Muscle of leg (tissue), 3 donors: ENCODE measurements at regions not wholly inside any gene's neighbourhood (a gene's known extent, or its start where the extent isn't known, plus 50 kb on each side); places are given as distances from the start of the nearest gene placed in this dataset.
A peak's percentile ranks its signal among the peaks of the same experiment; 100 is the strongest.

Source experiments
- DNase-seq: peaks from one replicate; pipeline ENCODE4 v3.0.0; 2013
- H3K27ac ChIP-seq: one replicate; pipeline ENCODE4 v1.5.1; 2013; ENCODE audit warnings: mild to moderate bottlenecking, low read length, control low read depth
- H3K27me3 ChIP-seq: one replicate; pipeline ENCODE4 v1.6.1; 2013; ENCODE audit warnings: low read length; ENCODE audit not compliant: control insufficient read depth, insufficient read depth
- H3K36me3 ChIP-seq: one replicate; pipeline ENCODE4 v1.6.1; 2013; ENCODE audit warnings: low read length; ENCODE audit not compliant: control insufficient read depth, insufficient read depth
- H3K4me1 ChIP-seq: one replicate; pipeline ENCODE4 v1.6.1; 2013; ENCODE audit warnings: low read length; ENCODE audit not compliant: control insufficient read depth, insufficient read depth
- H3K4me3 ChIP-seq: one replicate; pipeline ENCODE4 v1.5.1; 2013; ENCODE audit warnings: low read length, control low read depth
- H3K9me3 ChIP-seq: replicated peaks from 2 replicates; pipeline ENCODE4 v1.6.1; 2013; ENCODE audit warnings: low read depth, low read length; ENCODE audit not compliant: control insufficient read depth
- WGBS: methylation state at CpG from one replicate; pipeline ENCODE4 v1.1.5; 2013; ENCODE audit warnings: missing lambda C conversion rate; ENCODE audit not compliant: insufficient coverage; 5-methylcytosine and 5-hydroxymethylcytosine counted together

GRCh38 chr6:105884426-105884825, 201.7 kb upstream of the PRDM1 start:
- 79% methylated on average over 7 of the region's 7 CpGs for WGBS
- Histone ChIP-seq H3K4me3 (no peak overlapping the region), H3K27ac (no peak overlapping the region)

DNA sequence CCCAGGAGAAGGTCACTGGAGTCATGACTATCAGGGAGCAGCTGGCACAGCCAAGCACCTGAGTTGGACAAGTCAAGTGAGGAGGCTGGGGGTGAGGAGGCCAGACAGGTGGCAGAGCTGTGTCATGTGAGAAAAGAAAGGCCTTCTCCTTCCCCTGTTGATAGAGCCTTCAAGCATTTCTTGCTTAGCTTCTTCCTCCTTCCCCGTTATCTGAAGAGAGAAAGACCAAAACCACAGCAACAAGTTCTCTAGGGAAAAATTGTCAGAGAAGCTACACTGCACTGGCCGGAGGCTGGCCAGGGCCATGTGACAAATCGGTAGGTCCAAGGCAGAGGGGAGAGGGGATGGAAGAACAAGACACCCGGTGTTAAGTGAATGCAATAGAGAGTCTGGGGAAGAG, 202.1 kb upstream of the PRDM1 start:
- DNase-seq, result no peak
- Histone ChIP-seq H3K9me3 (no peaks in the 10 kb centered on the region), H3K36me3 (no peaks in the 10 kb centered on the region), H3K4me1 (peaks cover 4% of the 10 kb centered on the region), H3K27ac (peak overlapping the region; percentile 23), H3K27me3 (peaks cover 2% of the 10 kb centered on the region), H3K4me3 (no peak overlapping the region)
- 69% methylated on average over 3 of the region's 4 CpGs for WGBS

More at GRCh38 chr6:105884426-105884825, 201.7 kb upstream of the PRDM1 start:
- Histone ChIP-seq H3K9me3 (no peaks in the 10 kb centered on the region), H3K36me3 (no peaks in the 10 kb centered on the region), H3K27me3 (peaks cover 2% of the 10 kb centered on the region), H3K4me1 (peaks cover 4% of the 10 kb centered on the region)
- DNase-seq, result no peak

GRCh38 chr6:105882828-105883227, 203.3 kb upstream of the PRDM1 start:
- H3K27me3 ChIP-seq, result peaks cover 2% of the 10 kb centered on the region
- H3K27ac ChIP-seq, result no peak overlapping the region
- DNase-seq, result no peak
- H3K4me1 ChIP-seq, result peaks cover 4% of the 10 kb centered on the region
- H3K36me3 ChIP-seq, result no peaks in the 10 kb centered on the region
- no peak overlapping the region for H3K4me3 ChIP-seq
- WGBS, result no CpG with 5 or more reads among the region's 2 CpGs
- H3K9me3 ChIP-seq, result no peaks in the 10 kb centered on the region

DNA sequence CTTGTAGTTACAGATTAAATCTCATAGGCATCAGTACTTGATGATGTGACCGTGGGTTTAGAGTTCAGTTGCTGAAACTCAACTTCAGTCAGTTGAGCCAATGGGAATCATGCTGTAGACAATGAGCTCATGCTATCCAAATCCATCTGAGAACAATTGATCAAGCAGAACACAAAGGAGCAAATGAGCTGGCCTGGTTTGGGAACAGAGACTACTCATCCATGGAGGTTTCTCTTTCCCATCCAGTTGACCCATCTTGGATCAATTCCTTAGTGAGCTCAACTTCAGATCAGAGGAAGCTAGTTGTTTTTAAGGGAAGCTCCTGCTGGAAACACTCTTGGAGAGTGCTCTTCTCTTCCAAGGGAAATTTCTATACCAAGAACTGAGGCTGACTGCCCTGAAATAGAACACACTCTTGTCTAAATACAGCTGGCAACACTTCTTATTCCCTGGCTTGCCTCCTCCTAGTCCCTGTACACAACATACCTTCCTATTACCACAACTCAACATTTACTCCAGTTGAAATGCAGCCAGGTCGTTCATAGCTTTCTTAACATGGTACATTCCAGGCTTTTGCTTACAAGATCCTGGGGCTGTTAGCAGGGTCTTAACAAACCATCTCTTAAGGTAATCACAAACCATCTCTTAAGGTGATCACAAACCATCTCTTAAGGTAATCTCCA, 203.9 kb upstream of the PRDM1 start:
- 67% methylated on average over 1 of the region's 2 CpGs for WGBS
- H3K27me3 ChIP-seq, result peaks cover 2% of the 10 kb centered on the region
- no peaks in the 10 kb centered on the region for H3K9me3 ChIP-seq
- H3K4me1 ChIP-seq, result peaks cover 4% of the 10 kb centered on the region
- H3K4me3 ChIP-seq, result no peak overlapping the region
- peak; percentile 83 for DNase-seq
- no peak overlapping the region for H3K27ac ChIP-seq
- no peaks in the 10 kb centered on the region for H3K36me3 ChIP-seq

DNA sequence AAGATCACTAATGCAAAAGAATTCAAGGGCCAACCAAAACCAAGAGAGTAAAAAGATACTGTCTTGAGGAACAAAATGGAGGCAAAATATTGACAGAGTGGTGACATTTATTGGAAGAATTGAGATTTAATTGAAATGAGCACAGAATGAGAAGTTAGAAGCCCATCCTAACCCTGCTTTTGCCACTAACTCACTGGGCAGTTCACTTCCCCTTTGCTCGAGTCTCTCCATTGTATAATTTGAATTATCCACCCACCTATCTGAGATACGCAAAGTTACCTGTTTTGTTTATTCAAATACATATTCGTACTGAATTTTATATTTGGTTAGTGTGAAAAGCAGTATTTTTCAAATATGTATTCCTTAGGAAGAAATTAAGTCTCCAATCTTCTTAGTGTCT, 204.5 kb upstream of the PRDM1 start:
- Histone ChIP-seq H3K4me3 (no peak overlapping the region), H3K4me1 (peaks cover 4% of the 10 kb centered on the region), H3K36me3 (no peaks in the 10 kb centered on the region), H3K9me3 (no peaks in the 10 kb centered on the region), H3K27ac (no peak overlapping the region), H3K27me3 (peaks cover 2% of the 10 kb centered on the region)
- DNase-seq, result no peak
- no CpG with 5 or more reads among the region's 3 CpGs for WGBS

DNA sequence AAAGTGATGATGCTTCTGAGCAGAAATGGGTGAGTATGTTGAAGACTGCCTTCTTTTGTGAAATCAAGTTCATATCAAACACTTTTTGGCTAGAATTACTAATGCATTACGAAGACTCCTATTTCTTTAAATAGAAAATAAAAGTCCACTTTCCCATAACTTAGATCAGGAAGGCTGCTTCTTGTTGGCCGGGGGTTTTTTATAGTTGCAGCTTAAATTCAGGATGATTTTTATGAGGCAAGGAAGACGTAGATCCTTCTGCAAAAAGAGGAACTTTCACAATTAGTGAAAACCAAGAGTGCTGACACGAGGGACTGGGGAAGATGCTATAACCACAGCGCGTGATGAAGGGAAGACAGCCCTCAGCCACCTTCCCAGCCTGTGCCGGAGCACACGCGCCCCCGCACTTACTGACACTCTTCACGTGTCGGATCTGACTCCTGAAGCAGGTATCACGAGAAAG, 206.1 kb upstream of the PRDM1 start:
- 35% methylated on average over 10 of the region's 13 CpGs for WGBS
- Histone ChIP-seq H3K9me3 (no peaks in the 10 kb centered on the region), H3K27me3 (peaks cover 2% of the 10 kb centered on the region), H3K27ac (no peak overlapping the region), H3K4me3 (no peak overlapping the region), H3K36me3 (no peaks in the 10 kb centered on the region), H3K4me1 (peaks cover 4% of the 10 kb centered on the region)
- DNase-seq, result peak; percentile 78

GRCh38 chr6:105879146-105879545, 207.0 kb upstream of the PRDM1 start:
- Histone ChIP-seq H3K4me3 (no peak overlapping the region), H3K27me3 (peaks cover 2% of the 10 kb centered on the region), H3K36me3 (no peaks in the 10 kb centered on the region), H3K27ac (no peak overlapping the region), H3K9me3 (no peaks in the 10 kb centered on the region), H3K4me1 (peaks cover 4% of the 10 kb centered on the region)
- no peak for DNase-seq
- WGBS, result 88% methylated on average over 2 of the region's 2 CpGs

- Histone ChIP-seq H3K27me3 (peaks cover 2% of the 10 kb centered on the region), H3K9me3 (no peaks in the 10 kb centered on the region), H3K27ac (no peak overlapping the region), H3K36me3 (no peaks in the 10 kb centered on the region), H3K4me3 (no peak overlapping the region), H3K4me1 (peaks cover 2% of the 10 kb centered on the region)
- no peak for DNase-seq
- WGBS, result 29% methylated on average over 5 of the region's 11 CpGs
Measured at GRCh38 chr6:105875974-105876640, 210.0 kb upstream of the PRDM1 start.

- Histone ChIP-seq H3K4me3 (no peak overlapping the region), H3K4me1 (no peaks in the 10 kb centered on the region), H3K27me3 (no peaks in the 10 kb centered on the region), H3K27ac (no peak overlapping the region), H3K36me3 (no peaks in the 10 kb centered on the region), H3K9me3 (no peaks in the 10 kb centered on the region)
- no peak for DNase-seq
- WGBS, result 100% methylated on average over 3 of the region's 8 CpGs
Measured at GRCh38 chr6:105874835-105875626, 211.1 kb upstream of the PRDM1 start.

- no peak overlapping the region for H3K27ac ChIP-seq
- H3K36me3 ChIP-seq, result no peaks in the 10 kb centered on the region
- no peaks in the 10 kb centered on the region for H3K27me3 ChIP-seq
- no peaks in the 10 kb centered on the region for H3K9me3 ChIP-seq
- WGBS, result no CpG with 5 or more reads among the region's 3 CpGs
- DNase-seq, result no peak
- H3K4me3 ChIP-seq, result no peak overlapping the region
- H3K4me1 ChIP-seq, result no peaks in the 10 kb centered on the region
Measured at GRCh38 chr6:105873799-105874198, 212.3 kb upstream of the PRDM1 start.
